22Rv1 (cell line): ENCODE measurements at regions not wholly inside any gene's neighbourhood (a gene's known extent, or its start where the extent isn't known, plus 50 kb on each side); places are given as distances from the start of the nearest gene placed in this dataset.

Experiments
- ZFX ChIP-seq: fragments of 450-650 bp; IDR thresholded peaks from 2 replicates; pipeline ENCODE4 v1.6.1; 2017; ENCODE audit warnings: antibody characterized with exemption, borderline replicate concordance
- TF ChIP-seq, protein P1 (sequence below): fragments of 450-650 bp; IDR thresholded peaks from 2 replicates; pipeline ENCODE4 v1.5.1; 2017; ENCODE audit warnings: mild to moderate bottlenecking

DNA sequence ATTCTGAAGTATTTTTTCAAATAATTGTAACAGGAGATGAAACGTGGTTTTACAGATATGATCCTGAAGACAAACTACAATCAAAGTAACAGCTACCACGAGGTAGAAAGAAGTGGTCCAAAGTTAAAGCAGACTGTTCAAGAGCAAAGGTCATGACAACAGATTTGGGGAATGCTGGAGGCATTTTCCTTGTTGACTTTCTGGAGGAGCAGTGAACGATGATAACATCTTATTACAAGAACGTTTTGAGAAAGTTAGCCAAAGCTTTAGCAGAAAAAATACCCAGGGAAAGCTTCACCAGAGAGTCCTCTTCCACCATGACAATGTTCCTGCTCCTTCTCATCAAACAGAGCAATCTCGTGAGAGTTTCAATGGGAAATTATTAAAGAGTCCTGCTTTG lies 145.4 kb upstream of the NREP start:
- TF ChIP-seq, protein P1, sequence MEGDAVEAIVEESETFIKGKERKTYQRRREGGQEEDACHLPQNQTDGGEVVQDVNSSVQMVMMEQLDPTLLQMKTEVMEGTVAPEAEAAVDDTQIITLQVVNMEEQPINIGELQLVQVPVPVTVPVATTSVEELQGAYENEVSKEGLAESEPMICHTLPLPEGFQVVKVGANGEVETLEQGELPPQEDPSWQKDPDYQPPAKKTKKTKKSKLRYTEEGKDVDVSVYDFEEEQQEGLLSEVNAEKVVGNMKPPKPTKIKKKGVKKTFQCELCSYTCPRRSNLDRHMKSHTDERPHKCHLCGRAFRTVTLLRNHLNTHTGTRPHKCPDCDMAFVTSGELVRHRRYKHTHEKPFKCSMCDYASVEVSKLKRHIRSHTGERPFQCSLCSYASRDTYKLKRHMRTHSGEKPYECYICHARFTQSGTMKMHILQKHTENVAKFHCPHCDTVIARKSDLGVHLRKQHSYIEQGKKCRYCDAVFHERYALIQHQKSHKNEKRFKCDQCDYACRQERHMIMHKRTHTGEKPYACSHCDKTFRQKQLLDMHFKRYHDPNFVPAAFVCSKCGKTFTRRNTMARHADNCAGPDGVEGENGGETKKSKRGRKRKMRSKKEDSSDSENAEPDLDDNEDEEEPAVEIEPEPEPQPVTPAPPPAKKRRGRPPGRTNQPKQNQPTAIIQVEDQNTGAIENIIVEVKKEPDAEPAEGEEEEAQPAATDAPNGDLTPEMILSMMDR, result no peak
- TF ChIP-seq ZFX, result no peak
